ENCODE measurements at regions not wholly inside any gene's neighbourhood (a gene's known extent, or its start where the extent isn't known, plus 50 kb on each side); places are given as distances from the start of the nearest gene placed in this dataset.

- DNase-seq (ENCODE audit: low read depth in 2 of 2) = no peak
- H3K4me3 ChIP-seq (replicated peaks in 1 of 2; ENCODE audit: low read depth in 2 of 2, low read length in 2 of 2) = no peak overlapping the region
- no peak for TF ChIP-seq CTCF (IDR thresholded peaks at IDR 0.05; ENCODE audit: low read depth, low read length)
Observed at GRCh38 chr3:67082533-67083024, 84.5 kb downstream of the KBTBD8 start.

DNA sequence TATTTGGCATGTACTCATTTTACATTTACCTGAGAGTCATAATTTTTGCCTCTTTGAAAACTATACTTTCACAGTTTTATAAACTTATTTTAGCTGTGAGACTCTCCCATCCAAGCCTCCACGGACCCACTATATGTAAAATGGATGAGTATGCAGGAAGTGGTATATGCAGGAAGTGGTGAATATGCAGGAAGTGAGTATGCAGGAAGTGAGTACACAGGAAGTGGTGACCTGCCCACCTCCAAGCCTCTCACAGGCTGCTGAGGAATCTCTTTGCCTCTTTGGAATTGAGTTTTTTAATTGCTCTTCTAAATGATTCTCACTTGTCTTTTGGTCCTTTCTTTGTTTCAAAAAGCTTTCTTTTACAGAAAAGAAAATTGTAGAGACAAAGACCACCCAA lies 85.2 kb downstream of the KBTBD8 start:
- H3K4me3 ChIP-seq (replicated peaks in 1 of 2; ENCODE audit: low read depth in 2 of 2, low read length in 2 of 2) = no peak overlapping the region
- no peak for TF ChIP-seq CTCF (IDR thresholded peaks at IDR 0.05; ENCODE audit: low read depth, low read length)
- peak; percentile 8 to 77 for DNase-seq (ENCODE audit: low read depth in 2 of 2)

DNA sequence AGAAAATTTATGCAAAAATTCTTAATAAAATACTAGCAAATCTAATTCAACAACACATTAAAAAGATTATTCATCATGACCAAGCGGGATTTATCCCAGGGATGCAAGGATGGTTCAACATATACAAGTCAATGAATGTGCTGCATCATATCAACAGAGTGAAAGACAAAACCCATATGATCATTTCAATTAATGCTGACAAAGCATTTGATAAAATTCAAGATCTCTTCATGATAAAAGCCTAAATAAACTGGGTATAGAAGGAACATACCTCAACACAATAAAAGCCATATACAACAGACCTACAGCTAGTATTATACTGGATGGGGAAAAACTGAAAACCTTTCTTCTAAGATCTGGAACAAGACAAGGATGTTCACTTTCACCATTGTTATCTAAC lies 89.7 kb downstream of the KBTBD8 start:
- TF ChIP-seq CTCF (IDR thresholded peaks at IDR 0.05; ENCODE audit: low read depth, low read length) = no peak
- no peak for DNase-seq (ENCODE audit: low read depth in 2 of 2)
- no peak overlapping the region for H3K4me3 ChIP-seq (replicated peaks in 1 of 2; ENCODE audit: low read depth in 2 of 2, low read length in 2 of 2)

GRCh38 chr3:67090474-67090873 lies 92.4 kb downstream of the KBTBD8 start:
- no peak for TF ChIP-seq CTCF (IDR thresholded peaks at IDR 0.05; ENCODE audit: low read depth, low read length)
- peak; percentile 29 to 80 for DNase-seq (ENCODE audit: low read depth in 2 of 2)
- no peak overlapping the region for H3K4me3 ChIP-seq (replicated peaks in 1 of 2; ENCODE audit: low read depth in 2 of 2, low read length in 2 of 2)

GRCh38 chr3:67093305-67093704 lies 95.2 kb downstream of the KBTBD8 start:
- H3K4me3 ChIP-seq (replicated peaks in 1 of 2; ENCODE audit: low read depth in 2 of 2, low read length in 2 of 2) = no peak overlapping the region
- TF ChIP-seq CTCF (IDR thresholded peaks at IDR 0.05; ENCODE audit: low read depth, low read length) = no peak
- no peak for DNase-seq (ENCODE audit: low read depth in 2 of 2)

- no peak for DNase-seq (ENCODE audit: low read depth in 2 of 2)
- no peak for TF ChIP-seq CTCF (IDR thresholded peaks at IDR 0.05; ENCODE audit: low read depth, low read length)
- no peak overlapping the region for H3K4me3 ChIP-seq (replicated peaks in 1 of 2; ENCODE audit: low read depth in 2 of 2, low read length in 2 of 2)
Observed at GRCh38 chr3:67094167-67094566, 96.1 kb downstream of the KBTBD8 start.

GRCh38 chr3:67094774-67095173 lies 96.7 kb downstream of the KBTBD8 start:
- peak; percentile 34 to 57 for DNase-seq (ENCODE audit: low read depth in 2 of 2)
- no peak for TF ChIP-seq CTCF (IDR thresholded peaks at IDR 0.05; ENCODE audit: low read depth, low read length)
- H3K4me3 ChIP-seq (replicated peaks in 1 of 2; ENCODE audit: low read depth in 2 of 2, low read length in 2 of 2) = no peak overlapping the region
